ENCODE measurements at regions not wholly inside any gene's neighbourhood (a gene's known extent, or its start where the extent isn't known, plus 50 kb on each side); places are given as distances from the start of the nearest gene placed in this dataset.

DNA sequence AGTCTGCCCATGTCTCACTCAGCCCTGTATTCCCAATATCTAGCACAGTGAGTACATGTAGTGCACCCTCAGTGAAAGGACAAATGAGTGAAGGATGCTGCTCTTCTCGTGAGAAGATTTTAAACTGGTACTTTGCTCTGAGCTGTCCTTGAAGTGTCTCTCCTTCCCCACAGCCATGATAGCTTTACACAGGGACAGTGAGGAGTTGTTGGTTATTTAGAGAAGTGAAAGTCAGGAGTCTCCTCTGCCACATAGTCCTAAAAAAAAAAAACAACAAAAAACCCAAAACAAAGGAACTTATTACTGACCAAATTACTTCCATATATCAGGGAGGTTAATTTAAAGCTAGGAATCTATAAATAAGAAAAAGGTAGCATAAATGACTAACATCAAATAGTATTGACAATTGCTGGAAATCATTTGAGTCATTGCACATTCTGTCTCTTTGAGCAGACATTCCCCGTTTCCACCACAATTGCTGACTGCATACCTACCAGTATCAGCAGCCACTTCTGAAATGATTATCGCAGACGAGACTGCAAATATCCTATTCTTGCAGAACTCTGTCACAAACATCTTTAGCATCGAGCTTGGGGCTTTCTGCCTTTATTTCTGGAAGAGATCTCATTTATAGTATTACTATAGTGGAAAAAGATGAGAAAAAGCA is 202.1 kb downstream of the PTEN start:
- Mint-ChIP-seq H3K27me3 (ENCODE audit: low read depth) (no peaks in the 10 kb centered on the region; the same call in 1 of the 2 replicates), H3K9me3 (peaks cover 10% of the 10 kb centered on the region), H3K27ac (no peak overlapping the region), H3K4me1 (peaks cover 14% of the 10 kb centered on the region), H3K4me3 (no peak overlapping the region), H3K36me3 (no peaks in the 10 kb centered on the region)
- CTCF ChIA-PET = no interaction called here
- ATAC-seq = no peak
- TF ChIP-seq FOXP1 (CRISPR knock-in tag; IDR thresholded peaks at IDR 0.05; ENCODE audit: borderline replicate concordance) (no peak), ZBTB21 (CRISPR knock-in tag; IDR thresholded peaks at IDR 0.05; ENCODE audit: borderline replicate concordance) (no peak), CREB1 (CRISPR knock-in tag; IDR thresholded peaks at IDR 0.05) (no peak), NFE2L1 (CRISPR knock-in tag; IDR thresholded peaks at IDR 0.05) (no peak), ATF1 (CRISPR knock-in tag; IDR thresholded peaks at IDR 0.05) (no peak), ZNF138 (CRISPR knock-in tag; conservative IDR thresholded peaks at IDR 0.05) (no peak), RELA (CRISPR knock-in tag; IDR thresholded peaks at IDR 0.05; ENCODE audit: borderline replicate concordance) (no peak), NR1H2 (CRISPR knock-in tag; IDR thresholded peaks at IDR 0.05) (no peak), GRHL2 (CRISPR knock-in tag; IDR thresholded peaks at IDR 0.05; ENCODE audit: insufficient replicate concordance, severe bottlenecking) (no peak), PRRX2 (CRISPR knock-in tag; IDR thresholded peaks at IDR 0.05) (no peak), ZNF416 (CRISPR knock-in tag; IDR thresholded peaks at IDR 0.05) (no peak)
- TF ChIP-seq, protein P1, sequence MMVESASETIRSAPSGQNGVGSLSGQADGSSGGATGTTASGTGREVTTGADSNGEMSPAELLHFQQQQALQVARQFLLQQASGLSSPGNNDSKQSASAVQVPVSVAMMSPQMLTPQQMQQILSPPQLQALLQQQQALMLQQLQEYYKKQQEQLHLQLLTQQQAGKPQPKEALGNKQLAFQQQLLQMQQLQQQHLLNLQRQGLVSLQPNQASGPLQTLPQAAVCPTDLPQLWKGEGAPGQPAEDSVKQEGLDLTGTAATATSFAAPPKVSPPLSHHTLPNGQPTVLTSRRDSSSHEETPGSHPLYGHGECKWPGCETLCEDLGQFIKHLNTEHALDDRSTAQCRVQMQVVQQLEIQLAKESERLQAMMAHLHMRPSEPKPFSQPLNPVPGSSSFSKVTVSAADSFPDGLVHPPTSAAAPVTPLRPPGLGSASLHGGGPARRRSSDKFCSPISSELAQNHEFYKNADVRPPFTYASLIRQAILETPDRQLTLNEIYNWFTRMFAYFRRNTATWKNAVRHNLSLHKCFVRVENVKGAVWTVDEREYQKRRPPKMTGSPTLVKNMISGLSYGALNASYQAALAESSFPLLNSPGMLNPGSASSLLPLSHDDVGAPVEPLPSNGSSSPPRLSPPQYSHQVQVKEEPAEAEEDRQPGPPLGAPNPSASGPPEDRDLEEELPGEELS (CRISPR knock-in tag; IDR thresholded peaks at IDR 0.05) = no peak
- TF ChIP-seq, protein P2, sequence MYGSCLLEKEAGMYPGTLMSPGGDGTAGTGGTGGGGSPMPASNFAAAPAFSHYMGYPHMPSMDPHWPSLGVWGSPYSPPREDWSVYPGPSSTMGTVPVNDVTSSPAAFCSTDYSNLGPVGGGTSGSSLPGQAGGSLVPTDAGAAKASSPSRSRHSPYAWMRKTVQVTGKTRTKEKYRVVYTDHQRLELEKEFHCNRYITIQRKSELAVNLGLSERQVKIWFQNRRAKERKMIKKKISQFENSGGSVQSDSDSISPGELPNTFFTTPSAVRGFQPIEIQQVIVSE (CRISPR knock-in tag; IDR thresholded peaks at IDR 0.05; ENCODE audit: borderline replicate concordance) = no peak
- no peak for DNase-seq (ENCODE audit: low spot score)
- POLR2A ChIA-PET = no interaction called here

- Mint-ChIP-seq H3K9me3 (peaks cover 5% of the 10 kb centered on the region), H3K27ac (no peak overlapping the region), H3K4me3 (no peak overlapping the region), H3K4me1 (peaks cover 14% of the 10 kb centered on the region), H3K27me3 (ENCODE audit: low read depth) (no peaks in the 10 kb centered on the region), H3K36me3 (no peaks in the 10 kb centered on the region)
- CTCF ChIA-PET = no interaction called here
- POLR2A ChIA-PET = no interaction called here
- DNase-seq (ENCODE audit: low spot score) (no peak), ATAC-seq (no peak)
- TF ChIP-seq ZNF281 (CRISPR knock-in tag; IDR thresholded peaks at IDR 0.05) (no peak), OVOL2 (CRISPR knock-in tag; IDR thresholded peaks at IDR 0.05; ENCODE audit: borderline replicate concordance) (no peak), ZBTB21 (CRISPR knock-in tag; IDR thresholded peaks at IDR 0.05; ENCODE audit: borderline replicate concordance) (no peak), SOX15 (CRISPR knock-in tag; IDR thresholded peaks at IDR 0.05) (no peak), ZNF671 (CRISPR knock-in tag; IDR thresholded peaks at IDR 0.05) (no peak), RORB (CRISPR knock-in tag; IDR thresholded peaks at IDR 0.05) (no peak), FOXK1 (CRISPR knock-in tag; IDR thresholded peaks at IDR 0.05) (no peak), TEAD1 (CRISPR knock-in tag; IDR thresholded peaks at IDR 0.05) (no peak), AFF4 (CRISPR knock-in tag; IDR thresholded peaks at IDR 0.05; ENCODE audit: borderline replicate concordance) (no peak), ZNF423 (CRISPR knock-in tag; IDR thresholded peaks at IDR 0.05) (no peak), MXD4 (CRISPR knock-in tag; IDR thresholded peaks at IDR 0.05; ENCODE audit: borderline replicate concordance) (no peak), ZNF317 (CRISPR knock-in tag; IDR thresholded peaks at IDR 0.05; ENCODE audit: borderline replicate concordance, low read depth) (no peak), SMAD4 (CRISPR knock-in tag; IDR thresholded peaks at IDR 0.05) (no peak)
These were observed 202.9 kb downstream of the PTEN start for GRCh38 chr10:88066319-88066718.
